NCI-H446 (cell line): ENCODE measurements at regions not wholly inside any gene's neighbourhood (a gene's known extent, or its start where the extent isn't known, plus 50 kb on each side); places are given as distances from the start of the nearest gene placed in this dataset.
"Not testable (repeated sequence)": the region's sequence is repeated elsewhere in the genome, so short reads cannot be mapped to it uniquely, and the experiment has no call there.

Source experiments
- DNase-seq, 2 experiments: peaks; one replicate each; lab custom pipeline; 2025; lab: John Stamatoyannopoulos, UW

GRCh38 chr2:216775043-216775453 is 79.7 kb upstream of the IGFBP5 start:
- DNase-seq = peak in 1 of 2 experiments; percentile 54

- no peak for DNase-seq
Measured at GRCh38 chr2:216774620-216775019, 79.3 kb upstream of the IGFBP5 start.

DNA sequence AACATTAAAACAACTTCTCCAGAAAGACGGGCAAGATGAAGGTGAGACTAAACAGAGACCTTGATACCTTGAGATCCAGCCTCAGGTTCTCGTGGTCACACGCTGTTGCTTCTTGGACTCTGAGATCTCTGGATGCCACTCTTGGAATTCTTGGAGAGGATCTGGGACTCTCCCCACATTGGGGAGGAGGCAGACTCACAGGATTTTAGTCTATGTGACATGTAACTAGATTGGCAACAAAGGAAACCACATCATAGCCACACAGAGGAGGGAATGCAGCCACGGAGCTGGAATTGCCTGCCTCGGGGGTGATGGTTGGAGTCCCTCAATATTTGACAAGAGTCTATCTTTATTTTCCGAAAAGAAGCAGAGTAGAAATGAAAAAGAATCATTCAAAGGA is 78.8 kb upstream of the IGFBP5 start:
- no peak for DNase-seq

DNA sequence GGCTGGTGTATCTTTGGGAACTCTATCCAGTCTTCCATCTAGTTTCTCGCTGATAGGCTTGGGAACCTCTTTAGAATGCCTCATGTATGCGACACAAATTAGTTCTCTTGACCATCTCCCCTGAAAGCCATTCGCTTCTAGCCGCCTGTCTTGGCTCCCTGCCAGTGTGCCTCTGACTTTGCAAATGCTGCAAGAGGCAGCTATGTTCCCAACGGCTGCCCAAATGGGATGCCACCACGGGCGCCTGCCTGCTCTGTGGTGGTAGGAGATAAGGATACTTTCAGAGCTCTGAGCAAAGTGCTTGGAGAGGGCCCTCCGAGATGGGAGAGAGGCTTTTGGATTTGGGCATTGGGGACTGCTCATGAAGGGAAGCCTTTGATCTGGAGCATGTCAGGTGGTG is 77.7 kb upstream of the IGFBP5 start:
- no peak for DNase-seq

DNA sequence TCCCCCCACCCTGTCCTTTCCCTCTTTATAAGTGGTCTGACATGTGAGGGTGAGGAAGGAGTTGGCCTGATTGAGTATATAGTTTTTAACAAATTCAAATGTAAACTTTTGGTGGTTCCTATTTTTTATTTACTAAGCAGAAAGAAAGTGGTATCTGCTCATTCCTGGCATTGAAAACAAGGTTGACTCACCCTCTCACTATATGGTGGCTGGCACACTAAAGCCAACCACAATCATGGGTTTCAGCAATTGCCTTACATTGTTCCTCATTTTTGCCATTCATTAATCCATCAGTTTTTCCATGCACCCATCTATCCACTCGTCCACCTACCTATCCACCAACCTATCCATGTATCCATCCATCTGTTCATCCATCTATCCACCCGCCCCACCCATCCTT is 75.4 kb upstream of the IGFBP5 start:
- no peak for DNase-seq

DNA sequence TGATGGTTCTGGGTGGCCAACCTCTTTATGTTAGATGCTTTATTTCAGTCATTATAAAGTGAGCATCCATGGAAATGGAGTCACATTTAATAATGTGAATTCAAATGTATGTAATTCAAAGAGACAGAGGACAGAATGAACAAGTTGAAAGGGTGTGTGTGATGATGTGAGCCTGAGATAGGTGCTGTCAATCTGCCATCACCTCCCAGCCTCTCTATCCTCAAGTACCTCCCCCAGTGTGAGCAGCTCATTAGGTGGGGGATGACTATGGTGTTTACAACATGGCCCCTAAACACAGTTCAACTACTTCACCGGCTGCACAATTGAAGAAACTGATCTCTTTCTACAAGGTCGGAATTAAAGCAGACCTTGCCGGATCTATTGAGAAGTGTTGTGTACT is 74.7 kb upstream of the IGFBP5 start:
- DNase-seq = no peak

GRCh38 chr2:216769626-216770025 is 74.3 kb upstream of the IGFBP5 start:
- no peak for DNase-seq

DNA sequence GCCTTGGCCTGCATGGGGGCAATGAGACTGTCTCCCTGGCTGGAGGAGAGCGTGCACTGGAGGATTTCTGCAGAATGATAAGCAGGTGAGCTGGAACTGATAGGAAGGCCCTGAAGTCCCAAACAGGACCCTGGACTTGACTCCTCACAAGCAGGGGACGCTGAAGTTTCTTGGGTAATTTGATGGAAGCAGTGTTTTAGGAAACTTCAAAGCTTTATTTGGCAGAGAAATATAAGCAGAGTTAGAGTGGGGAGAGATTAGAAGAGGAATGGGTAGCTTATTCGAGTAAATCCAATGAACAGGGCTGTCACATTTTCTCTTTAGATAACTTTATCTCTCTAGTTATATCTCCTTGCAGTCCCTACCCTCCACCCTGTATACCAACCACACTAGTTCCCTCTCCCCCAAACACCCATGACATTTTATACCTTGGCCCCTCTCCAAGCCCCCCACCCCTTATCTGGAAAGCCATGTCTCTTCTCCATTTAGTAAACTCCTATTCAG is 73.6 kb upstream of the IGFBP5 start:
- DNase-seq = no peak

GRCh38 chr2:216765761-216766262 is 70.5 kb upstream of the IGFBP5 start:
- no peak for DNase-seq

DNA sequence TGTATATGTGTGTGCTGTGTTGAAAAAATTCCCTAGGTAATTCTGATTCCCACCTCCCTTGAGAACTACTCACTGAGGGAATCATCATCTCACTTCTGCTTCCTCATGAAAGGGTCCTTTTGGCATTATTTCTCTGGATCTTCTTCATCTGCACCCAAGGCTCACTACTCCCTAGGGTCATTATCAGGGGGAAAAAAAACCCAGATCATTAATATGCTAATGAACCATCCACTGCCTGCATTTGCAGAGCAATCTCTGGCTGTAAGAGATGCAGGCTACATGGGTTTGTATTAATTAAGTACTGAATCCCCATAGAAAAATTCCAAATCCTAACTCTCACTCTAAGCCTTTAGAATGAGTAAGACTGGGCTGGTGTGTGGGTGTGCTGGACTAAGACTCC is 68.0 kb upstream of the IGFBP5 start:
- no peak for DNase-seq

DNA sequence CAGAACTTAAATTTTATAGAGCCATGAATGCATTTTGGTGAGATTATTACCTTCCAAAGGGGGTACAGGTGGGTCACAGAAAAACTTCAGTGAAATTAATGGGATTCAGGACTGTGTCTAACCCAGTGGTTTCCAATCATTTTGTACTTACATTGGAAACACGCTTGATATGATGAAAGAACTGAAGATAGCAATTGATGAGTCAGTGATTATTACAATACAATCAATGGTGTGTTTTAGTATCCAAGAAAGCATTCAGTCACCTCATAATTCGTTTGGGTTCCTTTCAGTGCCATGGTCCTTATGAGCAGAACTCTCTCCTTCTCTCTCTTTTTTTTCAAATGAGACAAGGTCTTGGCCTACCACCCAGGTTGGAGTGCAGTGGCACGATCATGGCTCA is 66.5 kb upstream of the IGFBP5 start:
- no peak for DNase-seq

DNA sequence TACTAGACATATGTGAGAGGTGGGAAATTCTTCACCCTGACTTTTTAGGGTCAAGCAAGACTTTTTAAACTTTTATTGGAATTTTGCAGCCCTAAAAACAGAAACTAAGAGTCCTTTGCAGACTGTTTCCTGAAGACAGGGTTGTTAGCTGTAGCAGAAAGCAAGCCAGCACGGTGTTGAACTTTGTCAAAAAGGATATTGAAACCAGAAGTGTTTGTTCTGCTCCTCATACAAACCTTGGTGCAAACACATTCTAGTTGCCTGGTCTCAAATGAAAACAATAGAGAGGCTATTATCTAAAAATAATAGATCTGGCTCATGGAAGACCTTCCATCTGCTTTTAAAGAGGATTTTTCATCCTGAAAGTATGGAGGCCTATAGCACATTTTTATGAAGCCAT is 65.8 kb upstream of the IGFBP5 start:
- DNase-seq = no peak

- peak in 1 of 2 experiments; percentile 31 for DNase-seq
Measured at GRCh38 chr2:216758256-216759155, 63.2 kb upstream of the IGFBP5 start.

DNA sequence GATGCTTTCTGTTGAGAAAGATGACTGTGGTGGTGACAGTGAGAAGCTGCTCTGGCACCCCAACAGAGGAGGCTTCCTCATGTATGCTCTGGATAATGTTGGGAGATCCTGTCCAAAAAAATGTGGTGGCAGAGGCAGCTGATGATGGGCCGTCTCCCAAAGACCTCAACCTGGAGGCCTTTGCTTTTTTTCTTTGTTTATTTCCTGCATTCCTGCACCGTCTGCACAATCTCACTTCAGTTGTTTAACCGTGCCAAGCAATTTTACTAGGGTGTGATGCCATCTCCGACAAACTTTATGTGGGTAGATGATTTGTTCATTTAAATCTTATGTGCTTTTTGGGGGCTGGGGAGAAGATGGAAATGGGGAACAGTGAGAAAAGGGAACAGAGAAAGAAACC is 62.2 kb upstream of the IGFBP5 start:
- no peak for DNase-seq

DNA sequence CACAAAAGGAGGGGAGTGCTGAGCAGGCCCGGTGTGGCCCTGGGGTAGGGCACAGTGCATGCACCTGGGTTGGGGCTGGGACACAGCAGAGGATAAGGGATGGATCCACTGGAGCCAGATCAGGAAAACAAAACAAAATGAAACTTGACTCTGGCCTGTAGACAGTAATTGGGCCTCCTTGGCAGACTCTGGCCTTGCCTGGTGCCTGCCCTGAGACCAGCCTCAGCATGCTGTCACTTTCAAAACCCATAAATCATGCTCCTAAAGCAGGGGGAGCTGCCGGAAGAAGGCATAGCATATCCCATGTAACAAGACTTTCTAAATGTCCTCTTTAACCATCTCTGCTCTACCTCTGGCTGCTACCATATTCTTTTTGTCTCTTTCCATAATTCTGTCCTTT is 61.1 kb upstream of the IGFBP5 start:
- DNase-seq = peak in 1 of 2 experiments; percentile 57

- DNase-seq = no peak
Measured at GRCh38 chr2:216754812-216755211, 59.5 kb upstream of the IGFBP5 start.

GRCh38 chr2:216754336-216754735 is 59.0 kb upstream of the IGFBP5 start:
- DNase-seq = peak; percentile 29 to 83

DNA sequence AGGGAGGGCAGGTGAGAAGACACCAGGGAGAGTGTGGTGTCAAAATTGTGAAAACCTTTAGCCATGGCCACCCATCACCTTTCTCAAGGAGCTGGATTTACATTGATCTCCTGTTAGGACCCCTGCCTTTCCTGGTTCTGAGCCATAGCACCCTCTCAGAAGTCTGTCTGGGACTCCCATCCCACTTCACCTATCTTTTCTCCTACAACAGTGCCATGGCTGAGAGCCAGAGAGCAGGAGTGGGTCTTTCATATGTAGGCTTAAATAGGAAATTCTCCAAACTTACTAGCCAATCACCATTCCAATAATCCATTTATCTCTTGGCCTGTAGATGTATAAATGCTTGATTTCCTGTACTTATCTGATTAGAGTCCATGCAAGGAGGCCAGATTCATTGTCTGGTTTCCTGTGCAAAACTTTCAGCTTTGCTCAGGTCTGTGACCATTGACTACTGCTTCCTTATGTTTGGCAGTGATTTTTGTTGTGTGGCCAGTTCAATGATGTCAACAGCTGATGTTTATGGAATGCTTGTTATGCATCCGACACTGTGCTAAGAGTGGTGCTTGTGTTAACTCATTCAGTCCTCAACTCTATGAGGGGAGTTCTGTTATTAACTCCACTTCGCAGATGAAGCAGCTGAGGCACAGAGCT is 57.6 kb upstream of the IGFBP5 start:
- DNase-seq = no peak

GRCh38 chr2:216750750-216751149 is 55.4 kb upstream of the IGFBP5 start:
- DNase-seq = not testable (repeated sequence)

GRCh38 chr2:216746268-216746667 is 50.9 kb upstream of the IGFBP5 start:
- not testable (repeated sequence) for DNase-seq

DNA sequence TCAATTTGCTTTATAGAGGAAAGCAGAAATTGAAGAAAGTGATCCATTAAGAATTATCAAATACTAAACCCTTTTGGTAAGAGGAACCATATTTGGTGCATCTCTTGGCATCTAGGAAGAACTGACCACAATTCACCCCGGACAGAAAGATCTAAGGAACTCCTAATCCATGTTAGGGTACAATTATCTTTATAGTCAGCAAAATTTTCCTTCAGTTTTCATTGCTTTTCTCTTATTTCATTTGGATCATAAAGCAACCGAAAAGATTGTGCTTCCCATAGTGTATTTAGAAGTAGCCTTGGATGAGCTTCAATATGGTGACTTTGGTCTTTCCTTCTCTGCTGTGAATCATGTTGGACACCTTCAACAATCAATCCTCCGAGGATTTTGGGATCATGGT is 50.1 kb upstream of the IGFBP5 start:
- no peak for DNase-seq
